Non-pigmented ciliary epithelial cell (primary cell): ENCODE measurements at regions not wholly inside any gene's neighbourhood (a gene's known extent, or its start where the extent isn't known, plus 50 kb on each side); places are given as distances from the start of the nearest gene placed in this dataset.

ENCODE experiments used
- DNase-seq: peaks from one replicate; pipeline ENCODE4 v3.0.0-alpha.2; 2010; ENCODE audit warnings: low read depth

DNA sequence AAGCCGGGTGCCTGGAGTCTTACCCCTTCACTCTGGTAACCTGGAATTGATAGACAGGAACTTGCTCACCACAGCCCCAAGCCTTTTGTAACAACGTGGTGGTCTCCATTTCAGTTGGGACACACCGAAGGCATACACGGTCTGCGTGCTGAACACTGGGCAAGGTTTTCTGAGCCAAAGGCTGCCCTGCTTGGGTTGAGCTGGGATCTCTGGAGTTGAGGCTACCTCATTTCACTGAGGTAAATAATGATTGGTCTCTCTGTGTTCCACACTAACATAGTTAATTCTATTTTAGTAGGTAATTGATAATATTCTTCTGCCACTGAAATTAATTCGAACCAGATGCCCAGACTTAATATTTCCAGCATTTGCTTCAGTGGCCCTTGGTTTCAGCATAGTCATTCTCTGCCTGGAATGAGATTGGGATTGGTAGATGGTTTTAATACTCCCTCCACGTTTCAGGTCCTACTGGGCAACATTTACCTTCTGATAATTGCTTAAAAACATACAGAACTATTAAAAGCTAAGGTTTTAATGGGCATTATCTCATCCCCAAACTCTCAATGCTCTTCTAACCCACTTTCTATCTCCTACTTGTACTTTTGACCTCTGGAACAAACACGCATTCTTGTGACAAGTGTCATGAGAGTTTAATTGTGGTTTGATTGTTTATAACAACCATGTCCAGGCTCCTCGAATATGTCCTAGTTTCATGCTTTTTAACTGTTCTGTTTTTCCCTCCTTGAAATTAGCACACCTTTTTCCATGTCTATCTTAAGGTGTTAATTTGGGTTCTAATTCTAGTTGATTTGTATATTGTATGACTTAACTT is 202.3 kb upstream of the KLF6 start:
- no peak for DNase-seq

DNA sequence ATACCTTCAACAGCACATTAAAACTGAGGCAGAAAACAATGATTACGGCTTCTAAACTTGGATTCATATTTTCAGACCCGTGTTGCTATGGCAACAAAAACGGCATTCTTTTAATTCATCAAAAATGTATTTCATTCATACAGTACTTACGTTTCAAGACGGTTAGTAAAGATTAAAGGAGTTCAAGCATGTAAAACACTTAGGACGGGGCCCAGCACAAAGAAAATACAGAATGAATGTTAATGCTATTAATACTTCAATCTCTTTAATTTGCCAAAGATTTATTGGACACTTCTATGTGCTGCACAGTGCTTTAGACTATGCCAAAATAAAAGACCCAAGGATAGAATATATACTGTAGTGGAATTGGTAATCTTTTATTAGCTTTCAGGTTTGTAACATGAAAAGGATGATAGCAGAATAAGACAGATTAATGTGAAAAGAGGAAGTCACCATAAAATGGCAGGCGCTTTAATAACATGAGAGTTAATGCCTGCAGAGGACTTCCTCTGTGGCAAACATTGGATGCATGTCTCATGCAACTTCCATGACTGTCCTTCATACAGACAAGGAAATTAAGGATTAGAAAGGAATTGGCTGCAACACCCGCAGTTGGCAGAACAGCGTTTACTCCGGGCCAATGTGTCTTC is 201.6 kb upstream of the KLF6 start:
- no peak for DNase-seq

DNA sequence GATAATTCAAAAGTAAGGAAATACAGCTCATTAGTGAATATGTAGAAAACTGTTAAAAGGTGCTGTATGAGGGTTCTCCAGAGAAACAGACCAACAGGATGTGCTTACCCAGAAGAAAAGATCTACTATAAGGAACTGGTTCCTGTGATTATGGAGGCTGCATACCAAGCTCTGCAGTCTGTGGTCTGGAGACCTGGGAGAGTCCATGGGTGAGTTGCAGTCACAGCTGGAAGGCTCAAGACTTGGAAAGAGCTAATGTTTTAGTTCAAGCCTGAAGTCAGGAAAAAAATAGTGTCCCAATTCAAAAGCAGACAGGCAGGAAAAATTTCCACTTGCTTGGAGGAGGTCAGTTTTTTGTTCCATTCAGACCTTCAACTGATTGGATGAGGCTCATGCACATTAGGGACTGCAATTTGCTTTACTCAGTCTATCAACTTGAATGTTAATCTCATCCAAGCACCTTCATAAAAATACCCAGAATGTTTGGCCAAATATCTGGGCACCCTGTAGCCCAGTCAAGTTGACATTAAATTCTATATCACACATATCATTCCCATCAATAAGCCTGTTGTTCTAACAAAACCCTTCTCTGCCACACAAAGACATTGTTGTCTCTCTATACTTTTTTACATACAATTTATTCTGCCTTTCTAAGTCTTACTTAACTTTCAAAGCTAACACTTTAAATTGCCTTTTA is 197.9 kb upstream of the KLF6 start:
- DNase-seq = no peak

DNA sequence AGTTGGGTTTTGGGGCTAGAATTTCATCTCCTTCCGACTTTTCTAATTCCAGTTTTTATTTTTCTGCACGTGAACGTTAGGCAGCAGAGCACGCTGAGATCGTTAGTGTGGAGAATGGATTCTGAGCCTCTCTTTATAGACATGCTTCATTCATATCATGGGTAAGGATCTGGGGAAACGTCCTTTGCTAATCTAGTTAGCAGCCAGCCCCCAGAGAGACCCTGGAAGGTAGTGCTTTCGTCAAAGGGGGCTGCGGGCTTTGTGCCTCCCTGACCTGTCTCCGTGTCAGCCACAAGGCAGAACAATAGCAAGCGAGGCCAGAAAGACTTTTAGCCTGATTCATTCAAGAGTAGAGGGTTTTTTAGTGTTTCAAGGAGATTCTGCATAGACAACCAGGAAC is 196.3 kb upstream of the KLF6 start:
- no peak for DNase-seq

DNA sequence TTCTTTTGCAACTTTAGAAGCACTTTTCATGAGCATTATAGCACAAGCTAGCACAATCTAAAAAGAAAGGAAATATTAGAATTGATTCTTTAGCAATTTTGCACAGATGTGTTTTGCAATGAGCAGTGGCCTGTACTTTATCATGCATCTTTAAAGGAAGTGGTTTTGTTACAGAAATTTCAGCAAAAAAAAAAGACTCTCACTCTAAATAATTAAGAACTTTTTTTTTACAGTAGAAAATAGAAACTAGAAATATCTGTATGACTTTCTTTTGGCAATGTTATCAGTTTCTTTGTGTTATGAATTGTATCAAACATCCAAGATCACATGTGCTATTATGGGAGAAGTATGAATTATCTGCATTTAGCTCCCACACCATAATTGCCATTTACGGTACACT is 195.7 kb upstream of the KLF6 start:
- DNase-seq = no peak

DNA sequence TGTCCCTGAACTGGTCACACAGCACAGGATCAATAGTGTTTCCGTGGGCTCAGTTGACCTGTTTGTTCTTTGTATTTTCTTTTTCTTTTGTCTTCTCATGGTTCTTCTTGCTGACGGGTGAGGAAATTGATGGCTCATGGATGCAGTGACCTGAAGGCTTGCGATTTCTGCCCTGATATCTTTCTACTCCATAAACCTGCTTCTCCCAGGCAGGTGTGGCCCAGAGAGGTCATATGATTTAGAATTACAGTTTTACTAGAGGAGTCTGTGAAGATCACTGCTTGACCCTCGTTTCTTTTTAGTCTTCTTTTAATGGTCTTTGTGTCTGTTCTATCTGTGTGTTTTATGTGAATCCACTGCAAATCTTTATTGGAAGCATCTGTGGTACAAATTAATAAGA is 195.1 kb upstream of the KLF6 start:
- no peak for DNase-seq

DNA sequence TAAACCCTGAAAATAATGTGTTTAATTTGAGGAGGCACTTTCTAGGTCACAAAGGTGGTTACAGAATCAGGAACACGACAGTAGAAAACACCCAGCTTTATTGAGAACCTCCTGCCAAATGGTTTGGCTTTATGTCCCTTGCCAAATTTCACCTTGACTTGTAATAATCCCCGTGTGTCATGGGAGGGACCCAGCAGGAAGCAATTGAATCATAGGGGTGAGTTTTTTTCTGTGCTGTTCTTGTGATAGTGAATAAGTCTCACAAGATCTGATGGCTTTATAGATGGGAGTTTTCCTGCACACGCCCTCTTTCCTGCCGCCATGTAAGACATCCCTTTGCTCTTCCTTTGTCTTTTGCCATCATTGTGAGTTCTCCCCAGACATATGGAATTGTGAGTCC is 193.8 kb upstream of the KLF6 start:
- no peak for DNase-seq

DNA sequence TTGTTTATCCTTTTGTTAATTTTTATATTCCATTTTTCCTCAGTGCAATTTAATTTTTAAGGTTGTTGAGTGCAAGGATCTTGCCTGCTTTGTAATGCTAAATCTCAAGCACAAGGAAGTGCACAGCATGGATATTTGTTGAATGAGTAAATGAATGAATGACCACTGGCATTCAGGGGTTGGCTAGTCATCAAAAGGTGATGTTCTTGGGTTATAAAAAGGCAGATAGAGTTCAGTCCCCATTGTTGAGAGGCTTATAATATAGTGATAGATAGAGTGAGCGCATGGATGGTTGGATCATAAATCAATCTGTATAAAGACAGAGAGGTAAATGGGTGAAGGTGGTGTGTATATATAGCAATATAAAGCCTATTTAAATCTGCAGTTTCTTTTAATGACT is 193.2 kb upstream of the KLF6 start:
- DNase-seq = no peak

DNA sequence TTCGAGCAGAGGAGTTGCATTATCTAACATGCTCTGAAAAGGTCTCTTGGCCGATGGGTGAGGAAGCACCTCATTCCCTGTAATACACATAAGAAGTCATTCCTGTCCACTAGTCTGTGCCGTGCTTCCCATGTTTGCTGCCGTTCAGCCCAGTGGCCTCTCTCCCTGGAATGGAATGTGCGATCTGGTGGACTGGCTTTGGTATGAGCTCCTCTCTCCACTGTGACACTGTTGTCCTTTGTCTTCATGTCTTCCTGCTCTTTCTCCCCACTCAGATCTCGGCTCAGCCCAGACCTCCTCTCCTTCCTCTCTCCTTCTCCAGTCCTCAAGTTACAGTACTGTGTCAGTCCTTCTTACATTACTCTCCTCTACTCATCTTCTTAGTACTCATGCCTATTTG is 192.8 kb upstream of the KLF6 start:
- DNase-seq = no peak

DNA sequence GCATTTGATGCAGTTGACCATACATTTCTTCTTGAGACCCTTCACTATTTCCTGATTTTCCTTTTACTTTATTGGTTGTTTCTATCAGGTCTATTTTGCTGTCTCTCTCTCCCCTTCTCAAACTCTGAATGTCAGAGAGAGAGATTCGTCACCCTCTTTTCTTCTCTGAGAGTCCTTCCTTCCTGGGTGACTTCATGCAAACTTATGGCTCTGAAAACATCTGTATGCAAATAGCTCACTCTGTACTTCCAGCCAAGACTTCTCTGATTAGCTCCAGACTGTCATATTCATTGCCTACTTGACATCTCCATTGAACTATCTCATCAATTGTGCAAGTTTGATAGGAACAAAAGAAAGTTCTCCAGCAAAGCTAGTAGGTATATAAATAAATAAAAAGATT is 191.7 kb upstream of the KLF6 start:
- no peak for DNase-seq

DNA sequence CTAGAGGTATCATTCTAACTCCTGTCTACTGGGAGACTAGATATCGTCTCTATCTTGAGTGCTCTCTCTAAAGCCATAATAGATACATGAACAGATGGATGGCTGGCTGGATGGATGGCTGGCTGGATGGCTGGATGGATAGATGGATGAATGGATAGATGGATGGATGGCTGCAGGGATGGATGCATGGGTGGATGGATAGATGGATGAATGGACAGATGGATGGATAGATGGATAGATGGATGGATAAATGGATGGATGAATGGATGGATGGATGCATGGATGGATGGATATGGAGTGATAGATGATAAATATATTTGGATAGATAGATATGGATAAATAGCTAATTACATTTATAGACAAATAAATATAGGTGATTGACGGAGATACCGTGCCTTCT is 191.2 kb upstream of the KLF6 start:
- DNase-seq = no peak

DNA sequence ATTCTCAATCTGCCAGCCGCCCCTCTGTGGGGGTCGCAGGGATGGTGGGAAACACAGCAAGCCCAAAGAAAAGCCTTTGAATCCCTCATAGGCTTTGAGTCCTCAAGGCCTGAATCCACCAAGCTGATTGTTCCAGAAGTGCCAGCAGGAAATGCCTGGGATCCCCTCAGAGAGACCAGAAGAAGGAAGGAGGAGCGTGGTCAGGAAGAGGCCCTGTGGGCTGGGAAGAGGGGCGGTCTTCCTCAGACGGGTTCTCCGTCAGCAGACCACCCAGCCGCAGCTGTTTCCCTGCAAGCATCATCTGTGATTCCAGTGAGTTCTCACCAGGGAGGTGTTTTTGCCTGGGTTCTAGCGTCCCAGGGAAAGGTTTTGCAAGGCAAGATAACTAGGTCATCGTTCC is 190.0 kb upstream of the KLF6 start:
- DNase-seq = no peak

DNA sequence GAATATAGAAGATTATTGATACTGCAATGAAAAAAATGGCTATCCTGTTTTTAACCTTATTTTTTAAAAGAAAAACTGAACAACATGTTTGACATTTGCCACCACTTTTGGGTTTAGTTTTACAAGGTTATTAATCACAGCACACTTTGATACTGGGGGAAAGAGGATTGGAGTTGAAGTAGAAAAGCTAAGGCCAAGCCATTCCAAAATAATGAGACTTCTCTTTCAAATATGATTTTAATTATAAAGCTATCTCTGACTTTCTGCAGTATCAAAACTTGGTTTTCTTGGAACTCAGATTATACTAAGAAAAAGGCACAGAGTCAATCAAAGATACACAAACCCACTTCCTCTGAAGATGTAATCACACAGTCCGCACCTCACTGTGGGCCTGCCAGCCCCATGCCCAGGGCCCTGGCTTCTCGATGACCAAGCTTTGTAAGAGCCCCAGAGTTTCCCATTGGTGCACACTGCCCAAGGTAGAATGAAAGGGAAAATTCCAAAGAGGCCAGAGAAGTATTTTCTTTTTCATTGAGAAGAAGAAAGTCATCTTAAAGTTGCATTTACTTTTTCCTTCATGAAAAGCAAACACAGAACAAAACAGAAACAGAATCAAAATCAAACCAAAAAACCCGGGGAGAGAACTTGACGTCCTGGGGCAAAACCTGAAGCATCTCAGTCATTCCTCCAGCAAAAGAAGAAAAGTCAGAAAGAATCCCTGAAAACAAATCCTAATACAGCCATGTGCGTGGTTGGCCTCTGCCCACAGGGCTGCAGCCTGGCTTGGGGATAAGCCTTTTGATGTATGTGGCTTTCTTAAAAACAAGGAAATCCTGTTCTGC is 187.7 kb upstream of the KLF6 start:
- DNase-seq = no peak

DNA sequence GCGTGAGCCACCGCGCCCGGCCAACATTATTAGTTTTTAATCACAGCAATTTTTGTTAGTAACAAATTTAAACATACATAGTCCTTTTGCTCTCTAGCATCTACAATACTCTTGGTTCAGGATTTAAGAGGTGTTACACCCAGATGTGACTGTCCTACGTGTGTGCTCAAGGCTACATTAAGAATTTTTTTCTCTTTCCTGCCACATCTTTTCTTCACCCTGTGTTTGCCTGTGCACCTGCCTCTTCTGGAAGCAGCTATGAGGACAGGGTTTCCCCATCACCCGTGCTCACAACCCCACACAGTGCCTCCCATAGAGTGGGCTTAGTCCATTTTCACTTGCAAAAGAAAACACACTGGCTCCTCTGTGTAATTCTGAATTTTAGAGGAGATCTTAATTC is 186.7 kb upstream of the KLF6 start:
- no peak for DNase-seq

DNA sequence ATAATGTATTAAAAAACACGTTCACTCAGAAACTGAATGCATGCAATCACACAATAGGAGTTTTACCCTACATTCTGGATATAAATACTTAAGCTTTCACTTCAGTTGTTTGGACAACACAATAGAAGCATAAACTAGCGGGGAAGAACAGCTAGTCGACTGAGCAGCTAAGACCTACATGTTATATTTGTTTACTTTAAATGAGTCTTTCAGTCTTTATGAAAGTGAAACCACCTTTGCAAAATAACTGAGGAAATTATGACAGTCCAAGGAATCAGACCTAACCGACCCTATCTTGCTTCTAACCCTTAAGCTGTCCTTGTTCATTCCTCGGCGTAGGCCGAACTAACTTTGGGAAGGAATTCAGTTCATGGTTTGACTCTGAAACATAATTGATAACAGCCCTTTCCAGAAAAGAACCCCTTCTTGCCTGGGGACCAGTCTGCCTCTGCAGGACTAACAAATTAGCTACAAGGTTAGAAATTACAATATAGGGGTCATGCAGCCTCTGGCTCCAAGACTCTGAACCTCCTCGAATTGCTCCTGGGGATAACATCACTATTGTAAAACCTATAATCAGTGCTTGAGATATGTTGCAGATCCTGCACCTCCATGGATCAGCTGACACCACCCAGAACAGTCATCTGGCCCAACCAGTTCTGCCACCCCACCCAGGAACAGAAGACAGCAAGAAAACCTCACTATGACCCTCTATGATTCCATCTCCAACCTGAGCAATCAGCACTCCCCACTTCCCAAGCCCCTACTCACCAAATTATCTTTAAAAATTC is 185.1 kb upstream of the KLF6 start:
- DNase-seq = no peak

DNA sequence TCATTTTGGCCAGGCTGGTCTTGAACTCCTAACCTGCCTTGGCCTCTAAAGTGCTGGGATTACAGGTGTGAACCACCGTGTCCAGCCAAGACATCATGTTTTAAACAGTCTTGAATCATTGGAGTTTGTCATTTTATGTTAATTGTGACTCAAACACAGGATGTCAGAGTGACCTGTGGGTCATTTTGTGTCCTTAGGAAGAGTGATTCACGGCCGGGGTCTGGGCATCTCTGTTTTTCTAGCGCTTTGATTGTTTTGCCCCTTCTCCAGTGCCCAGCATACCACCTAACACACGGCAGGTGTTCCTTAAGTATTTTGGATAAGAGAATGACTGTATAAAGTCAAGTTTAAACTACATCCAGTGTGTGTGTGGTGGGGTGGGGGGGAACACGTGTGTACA is 183.7 kb upstream of the KLF6 start:
- DNase-seq = no peak

DNA sequence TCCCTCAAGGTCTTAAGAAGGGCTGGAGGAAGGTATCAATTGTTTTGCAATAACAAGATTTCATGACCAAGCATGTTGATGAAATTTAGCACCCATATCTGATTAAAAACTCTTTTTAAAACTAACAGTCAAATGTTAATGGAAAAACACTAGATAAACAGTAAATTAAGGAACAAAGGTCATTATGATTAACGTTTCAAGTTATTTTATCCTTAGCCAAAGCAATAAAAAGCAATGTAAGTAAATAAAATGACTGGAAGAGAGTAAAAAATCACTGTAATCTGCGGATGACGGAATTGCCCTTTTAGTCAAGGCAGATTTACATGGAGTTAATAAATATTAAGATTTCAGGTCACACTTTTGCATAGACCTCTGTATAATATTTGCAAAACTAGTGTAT is 179.5 kb upstream of the KLF6 start:
- DNase-seq = no peak

DNA sequence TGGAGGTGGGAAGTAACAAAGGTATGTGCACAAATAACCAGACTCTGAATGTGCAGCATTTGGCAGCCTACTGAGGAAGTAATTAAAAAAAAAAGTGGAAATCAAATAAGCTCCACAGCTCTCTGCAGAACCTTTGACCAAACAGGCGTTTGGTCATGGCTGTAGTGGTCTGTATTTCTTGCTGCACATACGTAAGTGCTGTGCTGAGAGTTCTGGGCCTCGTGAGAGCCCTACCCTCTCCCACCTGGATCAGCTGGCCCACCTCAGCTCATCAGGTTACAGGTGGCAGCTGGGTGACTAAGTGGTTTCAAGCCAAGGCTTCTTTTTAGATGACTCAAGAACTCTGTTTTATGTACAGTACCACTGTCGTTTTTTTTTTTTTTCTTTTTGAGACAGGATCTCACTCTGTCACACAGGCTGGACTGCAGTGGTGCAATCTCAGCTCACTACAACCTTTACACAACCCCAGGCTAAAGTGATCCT is 178.2 kb upstream of the KLF6 start:
- no peak for DNase-seq

DNA sequence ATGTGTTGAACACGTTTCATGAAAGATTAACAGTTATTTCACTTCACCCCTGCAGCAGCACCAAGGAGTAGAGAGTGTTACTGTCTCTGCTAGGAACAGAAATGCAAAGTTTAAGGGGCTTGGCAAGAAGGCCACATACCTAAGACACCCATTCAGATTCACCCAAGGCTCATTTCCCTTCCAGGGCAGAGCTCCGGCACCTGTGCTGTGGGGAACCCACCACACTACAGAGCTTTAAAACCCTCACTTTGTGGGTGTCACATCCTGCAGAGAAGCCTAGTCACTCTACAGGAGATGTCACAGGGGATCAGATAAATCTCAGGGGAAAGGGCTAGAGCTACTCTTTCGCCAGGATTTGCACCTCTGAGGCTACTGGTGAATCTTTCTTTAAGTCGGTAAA is 176.1 kb upstream of the KLF6 start:
- no peak for DNase-seq

DNA sequence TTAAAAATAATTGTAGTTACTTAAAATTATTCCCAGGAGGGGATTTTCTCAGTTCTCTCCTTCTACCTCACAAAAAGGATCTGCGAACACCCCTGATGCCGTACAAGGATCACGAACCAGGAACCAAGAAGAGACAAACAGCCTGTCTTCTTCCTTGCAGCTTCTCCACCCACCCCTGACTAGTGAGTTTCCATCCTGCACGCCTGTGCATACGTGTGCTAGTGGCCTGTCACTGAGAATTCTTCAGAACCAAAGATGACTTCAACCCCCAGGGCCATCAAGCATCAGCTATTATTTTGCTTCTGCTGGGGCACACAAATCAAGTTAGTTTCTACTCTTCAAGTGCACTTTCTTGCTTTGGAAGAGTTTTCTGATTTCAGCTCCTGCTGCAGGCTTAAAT is 175.5 kb upstream of the KLF6 start:
- no peak for DNase-seq
